ENCODE measurements at regions not wholly inside any gene's neighbourhood (a gene's known extent, or its start where the extent isn't known, plus 50 kb on each side); places are given as distances from the start of the nearest gene placed in this dataset.

GRCh38 chr15:72916897-72917296 is 133.3 kb upstream of the ADPGK start:
- no peak overlapping the region for H3K27ac ChIP-seq (ENCODE audit: low read depth in 1 of 2, low read length in 1 of 2)
- 70% methylated on average over 2 of the region's 2 CpGs for WGBS

DNA sequence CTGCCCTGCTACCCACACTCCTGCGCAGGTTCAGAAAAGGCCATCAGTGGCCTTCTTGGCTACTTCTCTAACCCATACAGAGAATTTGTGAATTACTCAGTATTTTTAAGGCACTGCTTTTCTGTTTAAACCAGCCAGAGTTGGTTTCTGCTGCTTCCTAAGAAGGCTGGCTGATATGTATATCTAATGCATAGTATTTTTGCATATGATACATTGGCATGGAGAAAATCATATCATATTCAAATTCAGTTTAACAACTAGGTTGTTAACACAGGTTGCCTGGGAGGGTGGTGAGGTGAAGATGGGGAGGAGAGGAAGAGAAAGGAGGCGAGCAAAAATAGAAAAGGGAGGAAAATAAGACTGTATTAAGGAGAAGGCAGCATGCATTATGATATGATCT is 132.8 kb upstream of the ADPGK start:
- Histone ChIP-seq H3K4me3 (ENCODE audit: low read length in 2 of 2) (no peak overlapping the region), H3K27me3 (ENCODE audit: control insufficient read depth in 2 of 2, insufficient read depth in 1 of 2, low read length in 1 of 2) (no peaks in the 10 kb centered on the region), H3K4me1 (ENCODE audit: control insufficient read depth in 2 of 2, insufficient read depth in 2 of 2, low read length in 2 of 2) (no peaks in the 10 kb centered on the region), H3K9me3 (ENCODE audit: control insufficient read depth in 2 of 2, insufficient read depth in 1 of 2, low read length in 1 of 2) (no peaks in the 10 kb centered on the region), H3K36me3 (ENCODE audit: control insufficient read depth in 2 of 2, insufficient read depth in 2 of 2, low read length in 1 of 2) (no peaks in the 10 kb centered on the region), H3K27ac (ENCODE audit: low read depth in 1 of 2, low read length in 1 of 2) (no peak overlapping the region)
- no peak for DNase-seq (ENCODE audit: low read depth in 6 of 9, low spot score in 9 of 9)
- 97% methylated on average over 2 of the region's 2 CpGs for WGBS

More at GRCh38 chr15:72916897-72917296, 133.3 kb upstream of the ADPGK start:
- Histone ChIP-seq H3K4me3 (ENCODE audit: low read length in 2 of 2) (no peak overlapping the region), H3K36me3 (ENCODE audit: control insufficient read depth in 2 of 2, insufficient read depth in 2 of 2, low read length in 1 of 2) (no peaks in the 10 kb centered on the region), H3K4me1 (ENCODE audit: control insufficient read depth in 2 of 2, insufficient read depth in 2 of 2, low read length in 2 of 2) (no peaks in the 10 kb centered on the region), H3K9me3 (ENCODE audit: control insufficient read depth in 2 of 2, insufficient read depth in 1 of 2, low read length in 1 of 2) (no peaks in the 10 kb centered on the region), H3K27me3 (ENCODE audit: control insufficient read depth in 2 of 2, insufficient read depth in 1 of 2, low read length in 1 of 2) (no peaks in the 10 kb centered on the region)
- no peak for DNase-seq (ENCODE audit: low read depth in 6 of 9, low spot score in 9 of 9)

- H3K27me3 ChIP-seq (ENCODE audit: control insufficient read depth in 2 of 2, insufficient read depth in 1 of 2, low read length in 1 of 2): no peaks in the 10 kb centered on the region
- H3K36me3 ChIP-seq (ENCODE audit: control insufficient read depth in 2 of 2, insufficient read depth in 2 of 2, low read length in 1 of 2): no peaks in the 10 kb centered on the region
- no peak for DNase-seq (ENCODE audit: low read depth in 6 of 9, low spot score in 9 of 9)
- WGBS: 81% methylated on average over 7 of the region's 7 CpGs
- H3K27ac ChIP-seq (ENCODE audit: low read depth in 1 of 2, low read length in 1 of 2): no peak overlapping the region
- no peaks in the 10 kb centered on the region for H3K9me3 ChIP-seq (ENCODE audit: control insufficient read depth in 2 of 2, insufficient read depth in 1 of 2, low read length in 1 of 2)
- H3K4me1 ChIP-seq (ENCODE audit: control insufficient read depth in 2 of 2, insufficient read depth in 2 of 2, low read length in 2 of 2): no peaks in the 10 kb centered on the region
- H3K4me3 ChIP-seq (ENCODE audit: low read length in 2 of 2): no peak overlapping the region
Measured at GRCh38 chr15:72915843-72916242, 132.3 kb upstream of the ADPGK start.

DNA sequence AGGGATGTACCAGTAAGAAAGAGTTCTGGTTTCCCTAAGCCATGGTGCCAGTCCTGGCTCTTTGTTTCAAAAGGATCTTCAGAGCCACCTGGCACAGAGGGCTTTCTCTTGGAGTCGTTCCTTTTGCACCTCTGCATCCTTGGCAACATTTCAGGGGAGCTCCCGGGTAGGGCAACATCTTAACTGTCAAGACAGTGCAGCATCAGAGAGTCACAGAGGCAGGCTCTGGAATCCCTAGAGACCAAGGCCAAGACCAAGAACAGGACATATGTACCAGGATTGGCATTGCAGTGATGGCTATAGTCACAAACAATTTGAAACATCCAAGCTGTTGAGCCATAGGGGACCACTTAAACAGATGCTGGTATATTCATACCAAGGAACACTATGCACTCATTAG is 129.4 kb upstream of the ADPGK start:
- no peaks in the 10 kb centered on the region for H3K4me1 ChIP-seq (ENCODE audit: control insufficient read depth in 2 of 2, insufficient read depth in 2 of 2, low read length in 2 of 2)
- WGBS: 77% methylated on average over 2 of the region's 2 CpGs
- H3K9me3 ChIP-seq (ENCODE audit: control insufficient read depth in 2 of 2, insufficient read depth in 1 of 2, low read length in 1 of 2): no peaks in the 10 kb centered on the region
- H3K27ac ChIP-seq (ENCODE audit: low read depth in 1 of 2, low read length in 1 of 2): no peak overlapping the region
- no peaks in the 10 kb centered on the region for H3K27me3 ChIP-seq (ENCODE audit: control insufficient read depth in 2 of 2, insufficient read depth in 1 of 2, low read length in 1 of 2)
- no peak overlapping the region for H3K4me3 ChIP-seq (ENCODE audit: low read length in 2 of 2)
- H3K36me3 ChIP-seq (ENCODE audit: control insufficient read depth in 2 of 2, insufficient read depth in 2 of 2, low read length in 1 of 2): no peaks in the 10 kb centered on the region
- no peak for DNase-seq (ENCODE audit: low read depth in 6 of 9, low spot score in 9 of 9)

DNA sequence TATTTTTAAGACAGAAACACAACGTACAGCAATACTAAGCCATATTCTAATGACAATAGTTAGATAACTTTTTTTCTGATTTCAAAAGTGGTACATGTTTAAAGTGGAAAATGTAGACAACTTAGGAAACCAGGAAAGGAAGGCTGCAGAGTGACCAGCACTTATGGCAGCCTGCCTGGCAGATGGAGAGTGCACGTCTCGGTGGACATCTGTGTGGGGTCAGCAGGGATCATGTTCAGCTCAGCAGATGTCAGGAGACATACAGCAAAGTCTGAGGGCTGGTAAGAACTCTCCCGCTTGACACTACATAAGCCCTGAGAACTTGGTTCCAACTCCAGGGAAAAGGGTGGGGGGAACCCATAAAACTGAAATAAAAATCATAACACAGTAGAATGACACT is 128.6 kb upstream of the ADPGK start:
- 68% methylated on average over 4 of the region's 4 CpGs for WGBS
- Histone ChIP-seq H3K4me1 (ENCODE audit: control insufficient read depth in 2 of 2, insufficient read depth in 2 of 2, low read length in 2 of 2) (no peaks in the 10 kb centered on the region), H3K27me3 (ENCODE audit: control insufficient read depth in 2 of 2, insufficient read depth in 1 of 2, low read length in 1 of 2) (no peaks in the 10 kb centered on the region), H3K36me3 (ENCODE audit: control insufficient read depth in 2 of 2, insufficient read depth in 2 of 2, low read length in 1 of 2) (no peaks in the 10 kb centered on the region), H3K9me3 (ENCODE audit: control insufficient read depth in 2 of 2, insufficient read depth in 1 of 2, low read length in 1 of 2) (no peaks in the 10 kb centered on the region), H3K27ac (ENCODE audit: low read depth in 1 of 2, low read length in 1 of 2) (no peak overlapping the region), H3K4me3 (ENCODE audit: low read length in 2 of 2) (no peak overlapping the region)
- no peak for DNase-seq (ENCODE audit: low read depth in 6 of 9, low spot score in 9 of 9)

- H3K4me1 ChIP-seq (ENCODE audit: control insufficient read depth in 2 of 2, insufficient read depth in 2 of 2, low read length in 2 of 2): no peaks in the 10 kb centered on the region
- no peaks in the 10 kb centered on the region for H3K9me3 ChIP-seq (ENCODE audit: control insufficient read depth in 2 of 2, insufficient read depth in 1 of 2, low read length in 1 of 2)
- H3K27me3 ChIP-seq (ENCODE audit: control insufficient read depth in 2 of 2, insufficient read depth in 1 of 2, low read length in 1 of 2): no peaks in the 10 kb centered on the region
- no peak overlapping the region for H3K4me3 ChIP-seq (ENCODE audit: low read length in 2 of 2)
- 63% methylated on average over 1 of the region's 1 CpG for WGBS
- H3K27ac ChIP-seq (ENCODE audit: low read depth in 1 of 2, low read length in 1 of 2): no peak overlapping the region
- no peaks in the 10 kb centered on the region for H3K36me3 ChIP-seq (ENCODE audit: control insufficient read depth in 2 of 2, insufficient read depth in 2 of 2, low read length in 1 of 2)
- DNase-seq (ENCODE audit: low read depth in 6 of 9, low spot score in 9 of 9): no peak
Measured at GRCh38 chr15:72911626-72912025, 128.1 kb upstream of the ADPGK start.

DNA sequence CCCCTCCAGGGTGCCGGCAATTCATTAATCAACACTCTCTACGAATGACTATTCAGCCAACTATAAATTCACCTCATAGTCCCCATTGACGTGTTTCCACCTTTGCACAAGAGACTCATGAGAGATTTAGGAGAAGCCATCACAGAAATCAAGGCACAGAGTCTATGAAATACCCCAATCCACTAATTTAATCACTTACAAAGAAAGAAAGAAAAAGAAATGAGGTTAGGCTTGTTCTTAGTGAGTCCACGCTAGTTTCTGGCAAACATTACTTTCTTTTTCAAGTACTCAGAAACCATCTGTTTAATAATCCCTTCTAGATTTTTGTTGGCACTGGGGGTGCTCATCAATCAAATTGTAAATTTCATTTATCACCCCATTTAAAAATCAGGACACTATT is 125.2 kb upstream of the ADPGK start:
- Histone ChIP-seq H3K36me3 (ENCODE audit: control insufficient read depth in 2 of 2, insufficient read depth in 2 of 2, low read length in 1 of 2) (no peaks in the 10 kb centered on the region), H3K27me3 (ENCODE audit: control insufficient read depth in 2 of 2, insufficient read depth in 1 of 2, low read length in 1 of 2) (no peaks in the 10 kb centered on the region), H3K27ac (ENCODE audit: low read depth in 1 of 2, low read length in 1 of 2) (no peak overlapping the region), H3K4me3 (ENCODE audit: low read length in 2 of 2) (no peak overlapping the region), H3K4me1 (ENCODE audit: control insufficient read depth in 2 of 2, insufficient read depth in 2 of 2, low read length in 2 of 2) (no peaks in the 10 kb centered on the region), H3K9me3 (ENCODE audit: control insufficient read depth in 2 of 2, insufficient read depth in 1 of 2, low read length in 1 of 2) (no peaks in the 10 kb centered on the region)
- WGBS: 91% methylated on average over 4 of the region's 4 CpGs
- DNase-seq (ENCODE audit: low read depth in 6 of 9, low spot score in 9 of 9): no peak

GRCh38 chr15:72907733-72908132 is 124.2 kb upstream of the ADPGK start:
- Histone ChIP-seq H3K4me3 (ENCODE audit: low read length in 2 of 2) (no peak overlapping the region), H3K9me3 (ENCODE audit: control insufficient read depth in 2 of 2, insufficient read depth in 1 of 2, low read length in 1 of 2) (no peaks in the 10 kb centered on the region), H3K27ac (ENCODE audit: low read depth in 1 of 2, low read length in 1 of 2) (no peak overlapping the region), H3K27me3 (ENCODE audit: control insufficient read depth in 2 of 2, insufficient read depth in 1 of 2, low read length in 1 of 2) (peaks cover 0 to 3% of the 10 kb centered on the region in 2 donors), H3K36me3 (ENCODE audit: control insufficient read depth in 2 of 2, insufficient read depth in 2 of 2, low read length in 1 of 2) (no peaks in the 10 kb centered on the region), H3K4me1 (ENCODE audit: control insufficient read depth in 2 of 2, insufficient read depth in 2 of 2, low read length in 2 of 2) (no peaks in the 10 kb centered on the region)
- WGBS: 93% methylated on average over 1 of the region's 1 CpG
- no peak for DNase-seq (ENCODE audit: low read depth in 6 of 9, low spot score in 9 of 9)

GRCh38 chr15:72902919-72903260 is 119.3 kb upstream of the ADPGK start:
- no peaks in the 10 kb centered on the region for H3K36me3 ChIP-seq (ENCODE audit: control insufficient read depth in 2 of 2, insufficient read depth in 2 of 2, low read length in 1 of 2)
- no peak overlapping the region for H3K4me3 ChIP-seq (ENCODE audit: low read length in 2 of 2)
- H3K27me3 ChIP-seq (ENCODE audit: control insufficient read depth in 2 of 2, insufficient read depth in 1 of 2, low read length in 1 of 2): peaks cover 0 to 6% of the 10 kb centered on the region in 2 donors
- WGBS: 91% methylated on average over 5 of the region's 5 CpGs
- no peaks in the 10 kb centered on the region for H3K4me1 ChIP-seq (ENCODE audit: control insufficient read depth in 2 of 2, insufficient read depth in 2 of 2, low read length in 2 of 2)
- DNase-seq (ENCODE audit: low read depth in 6 of 9, low spot score in 9 of 9): no peak
- H3K9me3 ChIP-seq (ENCODE audit: control insufficient read depth in 2 of 2, insufficient read depth in 1 of 2, low read length in 1 of 2): no peaks in the 10 kb centered on the region
- no peak overlapping the region for H3K27ac ChIP-seq (ENCODE audit: low read depth in 1 of 2, low read length in 1 of 2)

- no peak overlapping the region for H3K27ac ChIP-seq (ENCODE audit: low read depth in 1 of 2, low read length in 1 of 2)
- H3K36me3 ChIP-seq (ENCODE audit: control insufficient read depth in 2 of 2, insufficient read depth in 2 of 2, low read length in 1 of 2): no peaks in the 10 kb centered on the region
- no peak overlapping the region for H3K4me3 ChIP-seq (ENCODE audit: low read length in 2 of 2)
- no peak for DNase-seq (ENCODE audit: low read depth in 6 of 9, low spot score in 9 of 9)
- 38% methylated on average over 15 of the region's 15 CpGs for WGBS
- H3K9me3 ChIP-seq (ENCODE audit: control insufficient read depth in 2 of 2, insufficient read depth in 1 of 2, low read length in 1 of 2): no peaks in the 10 kb centered on the region
- H3K27me3 ChIP-seq (ENCODE audit: control insufficient read depth in 2 of 2, insufficient read depth in 1 of 2, low read length in 1 of 2): peaks cover 0 to 6% of the 10 kb centered on the region in 2 donors
- no peaks in the 10 kb centered on the region for H3K4me1 ChIP-seq (ENCODE audit: control insufficient read depth in 2 of 2, insufficient read depth in 2 of 2, low read length in 2 of 2)
Measured at GRCh38 chr15:72902245-72902918, 118.8 kb upstream of the ADPGK start.

All from thymus (tissue), 11 donors.